ENCODE measurements at regions not wholly inside any gene's neighbourhood (a gene's known extent, or its start where the extent isn't known, plus 50 kb on each side); places are given as distances from the start of the nearest gene placed in this dataset.

- H3K9me3 Mint-ChIP-seq (ENCODE audit: unreplicated experiment): peaks cover 14% of the 10 kb centered on the region
- H3K36me3 Mint-ChIP-seq (ENCODE audit: low read depth, unreplicated experiment): no peaks in the 10 kb centered on the region
- no peaks in the 10 kb centered on the region for H3K27me3 Mint-ChIP-seq (ENCODE audit: low read depth, unreplicated experiment)
- Histone ChIP-seq H3K4me3 (ENCODE audit: insufficient read depth, low read depth, low read length) (no peak overlapping the region), H4K20me1 (ENCODE audit: insufficient read depth, low read length) (no peaks in the 10 kb centered on the region), H3K9ac (ENCODE audit: low read length) (no peak overlapping the region), H3K27ac (ENCODE audit: low read depth, low read length) (no peak overlapping the region), H3K79me2 (ENCODE audit: insufficient read depth, low read length) (no peaks in the 10 kb centered on the region), H3K4me1 (ENCODE audit: insufficient read depth, low read length) (no peaks in the 10 kb centered on the region), H3K4me2 (ENCODE audit: low read length) (no peak overlapping the region), H3K9me3 (ENCODE audit: insufficient read depth, low read depth, low read length) (no peaks in the 10 kb centered on the region), H3K36me3 (ENCODE audit: insufficient read depth, low read length) (no peaks in the 10 kb centered on the region), H2AFZ (ENCODE audit: low read depth, low read length) (no peak overlapping the region), H3K27me3 (ENCODE audit: insufficient read depth, low read length) (no peaks in the 10 kb centered on the region)
- no peaks in the 10 kb centered on the region for H3K4me1 Mint-ChIP-seq (ENCODE audit: low read depth, unreplicated experiment)
- FAIRE-seq (no peak), DNase-seq (ENCODE audit: low read depth) (no peak)
- no peak for TF ChIP-seq EZH2 (IDR thresholded peaks at IDR 0.05; ENCODE audit: insufficient read depth, low read length)
- TF ChIP-seq, protein P1, sequence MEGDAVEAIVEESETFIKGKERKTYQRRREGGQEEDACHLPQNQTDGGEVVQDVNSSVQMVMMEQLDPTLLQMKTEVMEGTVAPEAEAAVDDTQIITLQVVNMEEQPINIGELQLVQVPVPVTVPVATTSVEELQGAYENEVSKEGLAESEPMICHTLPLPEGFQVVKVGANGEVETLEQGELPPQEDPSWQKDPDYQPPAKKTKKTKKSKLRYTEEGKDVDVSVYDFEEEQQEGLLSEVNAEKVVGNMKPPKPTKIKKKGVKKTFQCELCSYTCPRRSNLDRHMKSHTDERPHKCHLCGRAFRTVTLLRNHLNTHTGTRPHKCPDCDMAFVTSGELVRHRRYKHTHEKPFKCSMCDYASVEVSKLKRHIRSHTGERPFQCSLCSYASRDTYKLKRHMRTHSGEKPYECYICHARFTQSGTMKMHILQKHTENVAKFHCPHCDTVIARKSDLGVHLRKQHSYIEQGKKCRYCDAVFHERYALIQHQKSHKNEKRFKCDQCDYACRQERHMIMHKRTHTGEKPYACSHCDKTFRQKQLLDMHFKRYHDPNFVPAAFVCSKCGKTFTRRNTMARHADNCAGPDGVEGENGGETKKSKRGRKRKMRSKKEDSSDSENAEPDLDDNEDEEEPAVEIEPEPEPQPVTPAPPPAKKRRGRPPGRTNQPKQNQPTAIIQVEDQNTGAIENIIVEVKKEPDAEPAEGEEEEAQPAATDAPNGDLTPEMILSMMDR (IDR thresholded peaks at IDR 0.05; ENCODE audit: insufficient read depth, low read depth, low read length): no peak
- no peak overlapping the region for H3K27ac Mint-ChIP-seq (ENCODE audit: unreplicated experiment)
- no peak overlapping the region for H3K4me3 Mint-ChIP-seq (ENCODE audit: unreplicated experiment)
Observed at GRCh38 chr7:68121655-68122054, 1125.0 kb downstream of the TYW1 start.

GRCh38 chr7:68122801-68123200 is 1126.2 kb downstream of the TYW1 start:
- no peaks in the 10 kb centered on the region for H4K20me1 ChIP-seq (ENCODE audit: insufficient read depth, low read length)
- H3K79me2 ChIP-seq (ENCODE audit: insufficient read depth, low read length): no peaks in the 10 kb centered on the region
- H3K27ac ChIP-seq (ENCODE audit: low read depth, low read length): no peak overlapping the region
- Mint-ChIP-seq H3K36me3 (ENCODE audit: low read depth, unreplicated experiment) (no peaks in the 10 kb centered on the region), H3K27me3 (ENCODE audit: low read depth, unreplicated experiment) (no peaks in the 10 kb centered on the region), H3K9me3 (ENCODE audit: unreplicated experiment) (peaks cover 12% of the 10 kb centered on the region), H3K27ac (ENCODE audit: unreplicated experiment) (no peak overlapping the region), H3K4me3 (ENCODE audit: unreplicated experiment) (no peak overlapping the region), H3K4me1 (ENCODE audit: low read depth, unreplicated experiment) (no peaks in the 10 kb centered on the region)
- no peaks in the 10 kb centered on the region for H3K9me3 ChIP-seq (ENCODE audit: insufficient read depth, low read depth, low read length)
- H3K4me3 ChIP-seq (ENCODE audit: insufficient read depth, low read depth, low read length): no peak overlapping the region
- no peak overlapping the region for H2AFZ ChIP-seq (ENCODE audit: low read depth, low read length)
- H3K4me2 ChIP-seq (ENCODE audit: low read length): no peak overlapping the region
- no peaks in the 10 kb centered on the region for H3K4me1 ChIP-seq (ENCODE audit: insufficient read depth, low read length)
- H3K36me3 ChIP-seq (ENCODE audit: insufficient read depth, low read length): no peaks in the 10 kb centered on the region
- no peak for DNase-seq (ENCODE audit: low read depth)
- no peak for FAIRE-seq
- H3K9ac ChIP-seq (ENCODE audit: low read length): no peak overlapping the region
- TF ChIP-seq, protein P1 (IDR thresholded peaks at IDR 0.05; ENCODE audit: insufficient read depth, low read depth, low read length): no peak
- TF ChIP-seq EZH2 (IDR thresholded peaks at IDR 0.05; ENCODE audit: insufficient read depth, low read length): no peak
- H3K27me3 ChIP-seq (ENCODE audit: insufficient read depth, low read length): no peaks in the 10 kb centered on the region

DNA sequence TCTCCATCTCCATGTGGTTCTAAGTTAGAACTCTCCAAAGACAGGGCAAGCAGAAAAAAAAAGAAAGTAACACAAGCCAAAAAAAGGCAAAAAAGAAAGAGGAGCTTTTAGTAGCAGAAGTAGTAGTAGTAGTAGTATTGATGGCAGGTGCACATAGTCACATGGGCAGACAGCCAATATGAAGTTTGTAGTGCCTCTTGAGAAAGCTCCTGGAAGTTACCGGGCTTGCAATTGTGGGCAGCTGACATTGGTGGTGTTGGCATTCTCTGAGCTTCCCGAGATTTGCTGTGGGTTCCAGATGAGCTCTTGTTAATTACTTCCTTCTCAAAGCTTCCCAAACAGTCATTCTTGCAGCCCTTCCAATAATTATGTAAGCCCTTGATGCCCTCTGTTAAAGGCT is 1128.5 kb downstream of the TYW1 start:
- Histone ChIP-seq H3K27ac (ENCODE audit: low read depth, low read length) (no peak overlapping the region), H3K9me3 (ENCODE audit: insufficient read depth, low read depth, low read length) (no peaks in the 10 kb centered on the region), H3K36me3 (ENCODE audit: insufficient read depth, low read length) (no peaks in the 10 kb centered on the region), H3K9ac (ENCODE audit: low read length) (no peak overlapping the region), H3K4me1 (ENCODE audit: insufficient read depth, low read length) (no peaks in the 10 kb centered on the region), H3K4me2 (ENCODE audit: low read length) (no peak overlapping the region), H3K27me3 (ENCODE audit: insufficient read depth, low read length) (no peaks in the 10 kb centered on the region), H4K20me1 (ENCODE audit: insufficient read depth, low read length) (no peaks in the 10 kb centered on the region), H2AFZ (ENCODE audit: low read depth, low read length) (no peak overlapping the region), H3K79me2 (ENCODE audit: insufficient read depth, low read length) (no peaks in the 10 kb centered on the region), H3K4me3 (ENCODE audit: insufficient read depth, low read depth, low read length) (no peak overlapping the region)
- Mint-ChIP-seq H3K27me3 (ENCODE audit: low read depth, unreplicated experiment) (no peaks in the 10 kb centered on the region), H3K9me3 (ENCODE audit: unreplicated experiment) (peaks cover 7% of the 10 kb centered on the region), H3K4me1 (ENCODE audit: low read depth, unreplicated experiment) (no peaks in the 10 kb centered on the region), H3K4me3 (ENCODE audit: unreplicated experiment) (no peak overlapping the region), H3K27ac (ENCODE audit: unreplicated experiment) (no peak overlapping the region), H3K36me3 (ENCODE audit: low read depth, unreplicated experiment) (no peaks in the 10 kb centered on the region)
- no peak for DNase-seq (ENCODE audit: low read depth)
- no peak for TF ChIP-seq EZH2 (IDR thresholded peaks at IDR 0.05; ENCODE audit: insufficient read depth, low read length)
- TF ChIP-seq, protein P1 (IDR thresholded peaks at IDR 0.05; ENCODE audit: insufficient read depth, low read depth, low read length): no peak
- FAIRE-seq: no peak

All from astrocyte (in vitro differentiated cells and primary cell).